ENCODE measurements at regions not wholly inside any gene's neighbourhood (a gene's known extent, or its start where the extent isn't known, plus 50 kb on each side); places are given as distances from the start of the nearest gene placed in this dataset.

DNA sequence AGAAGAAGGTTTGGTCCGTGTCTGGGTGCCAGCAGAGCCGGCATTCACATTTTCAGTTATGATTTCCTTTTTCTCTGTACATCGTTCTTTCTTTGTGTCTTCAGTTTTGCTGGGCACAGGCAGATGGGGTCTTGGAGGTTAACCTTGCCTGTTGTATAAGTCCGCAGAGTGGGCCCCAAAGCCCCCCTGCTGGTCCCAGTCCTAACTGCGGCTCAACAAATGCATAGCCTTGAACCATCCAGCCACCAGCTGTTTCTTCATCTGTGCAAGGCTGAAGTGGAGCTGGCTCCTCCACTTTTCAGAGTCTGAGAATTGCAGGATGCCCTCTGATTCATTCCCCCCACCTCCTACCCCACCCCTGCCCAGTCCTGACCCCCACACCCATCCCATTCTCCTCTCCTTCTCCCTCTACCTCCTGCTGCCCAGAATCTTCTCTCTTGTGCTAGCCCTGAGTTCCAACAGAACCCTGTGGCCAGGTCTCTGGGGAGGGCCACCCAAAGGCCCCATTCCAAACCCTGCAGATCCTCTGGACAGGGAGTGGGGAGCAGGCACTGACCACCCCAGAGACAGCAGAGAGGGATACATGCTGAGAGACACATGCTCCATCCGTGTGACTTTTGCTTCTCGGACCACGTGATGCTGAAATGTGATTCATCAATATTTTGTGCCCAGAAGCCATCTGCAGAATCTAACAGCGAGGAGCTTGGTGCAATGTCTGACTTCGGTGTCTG, 386.5 kb upstream of the SULF2 start:
- no peak for ATAC-seq
- FAIRE-seq = no peak
- no peak overlapping the region for H3K27ac ChIP-seq
- H3K4me3 ChIP-seq = no peak overlapping the region
- peaks cover 0 to 4% (median 0%) of the 10 kb centered on the region in 4 donors for H3K27me3 ChIP-seq
- H3K36me3 ChIP-seq = no peaks in the 10 kb centered on the region
- intact Hi-C loops (cut with DNase I) = no loop called here
- DNase-seq = no peak
- WGBS, 2 donors = 62 to 72% methylated on average over 10 of the region's 10 CpGs
- H3K4me1 ChIP-seq = no peaks in the 10 kb centered on the region
- TF ChIP-seq, protein P1, sequence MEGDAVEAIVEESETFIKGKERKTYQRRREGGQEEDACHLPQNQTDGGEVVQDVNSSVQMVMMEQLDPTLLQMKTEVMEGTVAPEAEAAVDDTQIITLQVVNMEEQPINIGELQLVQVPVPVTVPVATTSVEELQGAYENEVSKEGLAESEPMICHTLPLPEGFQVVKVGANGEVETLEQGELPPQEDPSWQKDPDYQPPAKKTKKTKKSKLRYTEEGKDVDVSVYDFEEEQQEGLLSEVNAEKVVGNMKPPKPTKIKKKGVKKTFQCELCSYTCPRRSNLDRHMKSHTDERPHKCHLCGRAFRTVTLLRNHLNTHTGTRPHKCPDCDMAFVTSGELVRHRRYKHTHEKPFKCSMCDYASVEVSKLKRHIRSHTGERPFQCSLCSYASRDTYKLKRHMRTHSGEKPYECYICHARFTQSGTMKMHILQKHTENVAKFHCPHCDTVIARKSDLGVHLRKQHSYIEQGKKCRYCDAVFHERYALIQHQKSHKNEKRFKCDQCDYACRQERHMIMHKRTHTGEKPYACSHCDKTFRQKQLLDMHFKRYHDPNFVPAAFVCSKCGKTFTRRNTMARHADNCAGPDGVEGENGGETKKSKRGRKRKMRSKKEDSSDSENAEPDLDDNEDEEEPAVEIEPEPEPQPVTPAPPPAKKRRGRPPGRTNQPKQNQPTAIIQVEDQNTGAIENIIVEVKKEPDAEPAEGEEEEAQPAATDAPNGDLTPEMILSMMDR (IDR thresholded peaks at IDR 0.05) = no peak
- no peaks in the 10 kb centered on the region for H3K9me3 ChIP-seq

DNA sequence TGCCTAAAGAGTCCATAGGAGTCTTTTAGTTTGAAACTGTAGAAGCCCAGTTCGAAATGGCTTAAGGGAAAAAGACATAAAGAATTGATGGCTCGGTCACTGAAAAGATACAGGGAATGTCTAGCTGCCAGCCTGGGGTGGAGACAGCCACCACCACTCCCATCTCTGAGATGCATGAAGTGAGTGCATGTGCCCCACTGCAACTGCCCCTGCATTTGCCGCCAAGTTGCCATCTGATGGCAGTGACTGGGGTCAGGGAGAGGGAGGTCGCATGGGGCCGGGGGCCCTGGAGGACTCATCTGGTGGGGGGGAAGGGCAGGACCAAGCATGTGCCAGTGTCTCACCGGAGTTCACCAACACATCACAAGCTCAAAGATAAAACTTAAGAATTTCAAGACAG, 385.8 kb upstream of the SULF2 start:
- FAIRE-seq (no peak), DNase-seq (no peak), ATAC-seq (no peak)
- Histone ChIP-seq H3K4me3 (no peak overlapping the region), H3K27me3 (peaks cover 0 to 4% (median 0%) of the 10 kb centered on the region in 4 donors), H3K4me1 (no peaks in the 10 kb centered on the region), H3K36me3 (no peaks in the 10 kb centered on the region), H3K9me3 (no peaks in the 10 kb centered on the region), H3K27ac (no peak overlapping the region)
- TF ChIP-seq, protein P1 (IDR thresholded peaks at IDR 0.05) = no peak
- 47 to 68% methylated on average over 6 of the region's 6 CpGs for WGBS, 2 donors
- intact Hi-C loops (cut with DNase I) = no loop called here

DNA sequence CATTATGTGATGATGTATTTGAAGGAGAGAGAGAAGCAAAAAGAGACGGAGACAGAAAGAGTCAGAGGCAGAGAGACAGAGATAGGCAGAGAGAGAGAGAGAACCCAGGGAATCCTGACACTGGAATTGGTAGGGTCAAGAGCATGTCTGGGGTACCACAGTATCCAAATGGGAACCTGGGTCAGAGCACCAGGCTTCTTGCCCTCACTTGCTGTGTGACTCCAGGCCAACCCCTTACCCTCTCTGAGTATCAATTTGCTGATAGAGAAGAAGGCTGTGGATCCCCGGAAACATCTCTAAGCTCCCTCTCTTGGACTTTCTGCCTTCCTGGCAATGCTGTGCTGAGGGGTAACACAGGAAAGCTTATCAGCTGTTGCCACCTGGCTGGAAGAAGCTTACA, 385.3 kb upstream of the SULF2 start:
- no peaks in the 10 kb centered on the region for H3K9me3 ChIP-seq
- H3K36me3 ChIP-seq = no peaks in the 10 kb centered on the region
- H3K27ac ChIP-seq = no peak overlapping the region
- TF ChIP-seq, protein P1 (IDR thresholded peaks at IDR 0.05) = no peak
- DNase-seq = no peak
- H3K27me3 ChIP-seq = peaks cover 0 to 4% (median 0%) of the 10 kb centered on the region in 4 donors
- H3K4me1 ChIP-seq = no peaks in the 10 kb centered on the region
- 71 to 82% methylated on average over 2 of the region's 2 CpGs for WGBS, 2 donors
- ATAC-seq = no peak
- FAIRE-seq = no peak
- intact Hi-C loops (cut with DNase I) = no loop called here
- H3K4me3 ChIP-seq = no peak overlapping the region

DNA sequence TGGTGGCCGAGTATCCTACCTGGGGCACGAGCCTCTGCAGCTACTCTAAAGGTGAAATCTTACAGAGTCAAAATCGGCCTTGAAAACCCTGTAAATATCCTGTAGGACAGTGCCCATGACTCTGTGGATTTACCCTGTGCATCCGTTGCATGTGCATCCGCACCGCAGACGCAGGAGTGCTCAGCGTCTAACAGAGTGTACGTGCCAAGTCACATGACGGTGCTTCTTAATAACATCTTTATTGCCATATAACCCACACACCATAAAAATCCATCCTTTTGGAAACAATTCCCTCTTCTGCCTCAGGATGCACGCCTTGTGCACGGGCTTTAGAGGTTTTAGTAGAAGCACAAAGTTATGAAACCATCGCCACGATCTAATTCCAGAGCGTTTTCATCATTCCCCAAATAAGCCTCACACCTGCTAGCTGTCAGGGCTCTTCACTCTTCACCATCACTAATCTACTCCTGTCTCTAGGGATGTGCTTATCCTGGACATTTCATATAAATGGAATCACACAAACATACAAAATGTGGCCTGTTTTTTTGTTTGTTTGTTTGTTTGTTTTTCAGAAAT, 384.5 kb upstream of the SULF2 start:
- no peak for DNase-seq

More for the DNA sequence above, 384.5 kb upstream of the SULF2 start:
- peaks cover 0 to 4% (median 0%) of the 10 kb centered on the region in 4 donors for H3K27me3 ChIP-seq
- WGBS, 2 donors = 73 to 79% methylated on average over 15 of the region's 15 CpGs
- no peak overlapping the region for H3K4me3 ChIP-seq
- FAIRE-seq (no peak), ATAC-seq (no peak)
- H3K9me3 ChIP-seq = no peaks in the 10 kb centered on the region
- intact Hi-C loops (cut with DNase I) = no loop called here
- H3K27ac ChIP-seq = no peak overlapping the region
- H3K36me3 ChIP-seq = no peaks in the 10 kb centered on the region
- TF ChIP-seq, protein P1 (IDR thresholded peaks at IDR 0.05) = no peak
- no peaks in the 10 kb centered on the region for H3K4me1 ChIP-seq
